GM18508 (cell line): ENCODE measurements at regions not wholly inside any gene's neighbourhood (a gene's known extent, or its start where the extent isn't known, plus 50 kb on each side); places are given as distances from the start of the nearest gene placed in this dataset.

Experiments
- ATAC-seq: cut with Tn5 transposase; IDR thresholded peaks from one replicate; pipeline ENCODE4 v1.9.1; 2021; ENCODE audit warnings: moderate number of reproducible peaks; ENCODE audit not compliant: insufficient read depth, unreplicated experiment

GRCh38 chr18:65336411-65336810 is 414.4 kb upstream of the CDH7 start:
- no peak for ATAC-seq

- no peak for ATAC-seq
These were observed 421.8 kb upstream of the CDH7 start for GRCh38 chr18:65329010-65329409.

DNA sequence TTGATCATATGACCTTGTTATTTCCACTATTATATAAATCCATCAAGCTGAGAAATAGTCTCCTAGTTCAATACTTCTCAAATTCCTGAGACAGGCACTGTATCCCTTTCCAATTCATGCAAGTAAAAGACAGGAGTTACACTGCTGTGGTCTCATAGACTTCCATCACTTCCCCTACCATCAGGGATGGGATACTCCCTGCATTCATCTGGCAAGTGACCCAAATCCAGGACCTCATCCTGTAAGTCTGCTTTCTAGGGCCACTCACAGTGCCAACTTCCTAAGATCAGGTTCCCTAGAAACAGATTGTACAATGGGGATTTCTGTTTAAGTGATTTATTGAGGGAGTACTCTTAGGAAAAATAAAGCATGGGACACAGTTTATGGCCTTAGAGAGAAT is 424.0 kb upstream of the CDH7 start:
- ATAC-seq: no peak

DNA sequence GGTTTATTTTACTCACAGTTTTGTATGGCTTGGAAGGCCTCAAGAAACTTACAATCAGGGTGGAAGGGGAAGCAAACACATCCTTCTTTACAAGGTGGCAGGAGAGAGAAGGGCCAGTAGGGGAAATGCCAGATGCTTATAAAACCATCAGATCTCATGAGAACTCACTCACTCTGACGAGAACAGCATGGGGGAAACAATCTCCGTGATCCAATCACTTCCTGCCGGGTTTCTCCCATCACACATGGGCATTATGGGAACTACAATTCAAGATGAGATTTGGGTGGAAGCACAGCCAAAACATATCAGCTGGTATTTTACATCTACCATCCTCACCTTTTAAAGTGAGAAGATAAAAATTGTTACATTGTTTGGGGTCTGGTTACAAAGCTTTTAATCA is 427.9 kb upstream of the CDH7 start:
- ATAC-seq: no peak

DNA sequence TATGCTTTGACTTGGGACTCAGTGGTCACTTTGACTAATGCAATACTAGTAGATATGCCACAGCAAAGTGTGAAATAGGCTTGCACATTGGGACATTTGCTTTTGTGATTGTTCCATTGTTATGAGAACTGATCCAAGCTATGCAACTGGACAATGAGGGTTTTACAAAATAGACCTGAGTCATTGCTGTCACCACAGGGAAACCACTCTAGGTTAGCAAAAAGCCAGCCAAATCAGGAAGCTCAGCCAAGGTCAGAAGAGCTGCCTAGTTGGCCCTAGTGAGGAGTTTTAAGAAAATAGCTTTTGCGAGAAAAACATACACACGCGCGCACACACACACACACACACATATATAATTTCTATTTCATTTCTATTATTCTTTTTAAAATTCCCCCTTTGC is 452.4 kb upstream of the CDH7 start:
- ATAC-seq: no peak

- no peak for ATAC-seq
These were observed 461.9 kb upstream of the CDH7 start for GRCh38 chr18:65288908-65289307.

DNA sequence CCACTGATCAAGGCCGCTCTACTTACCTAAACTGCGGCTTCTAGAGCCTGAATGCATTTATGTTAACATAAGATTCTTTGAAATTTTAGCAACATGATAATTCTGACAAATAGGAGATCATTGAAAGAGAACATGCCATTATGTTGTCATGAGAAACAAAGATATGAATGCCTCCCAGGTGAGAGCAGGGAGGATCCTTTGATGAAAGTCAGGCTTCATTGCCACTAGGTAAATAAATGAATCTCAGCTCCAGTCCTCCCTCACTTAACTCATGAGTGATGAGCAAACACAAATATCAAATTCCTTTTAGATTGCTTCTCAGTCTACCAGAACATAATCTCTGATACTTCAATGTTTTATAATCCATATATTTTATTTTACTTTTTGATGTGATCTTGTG is 463.2 kb upstream of the CDH7 start:
- ATAC-seq: no peak

DNA sequence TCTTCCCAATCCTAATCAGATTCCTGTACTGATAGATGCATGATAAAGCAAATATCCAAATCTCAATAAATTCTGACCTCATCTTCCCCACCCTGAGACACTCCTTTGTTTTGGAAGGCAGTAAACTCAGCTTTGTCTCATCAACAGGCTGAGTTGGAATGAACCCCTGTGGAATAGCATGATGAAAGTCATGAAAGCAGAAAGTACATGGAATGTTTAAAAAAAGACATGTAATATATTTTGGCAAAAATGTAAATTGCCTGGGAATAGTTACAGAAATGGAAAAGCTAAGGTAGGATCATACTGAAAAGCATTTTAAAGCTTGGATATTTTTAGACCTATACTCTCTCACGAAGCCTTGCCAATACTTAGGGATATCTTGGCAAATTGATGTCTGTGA is 468.7 kb upstream of the CDH7 start:
- no peak for ATAC-seq

- ATAC-seq: no peak
These were observed 471.0 kb upstream of the CDH7 start for GRCh38 chr18:65279668-65280305.

- no peak for ATAC-seq
These were observed 471.7 kb upstream of the CDH7 start for GRCh38 chr18:65278939-65279667.

- no peak for ATAC-seq
These were observed 481.4 kb upstream of the CDH7 start for GRCh38 chr18:65269375-65269774.

DNA sequence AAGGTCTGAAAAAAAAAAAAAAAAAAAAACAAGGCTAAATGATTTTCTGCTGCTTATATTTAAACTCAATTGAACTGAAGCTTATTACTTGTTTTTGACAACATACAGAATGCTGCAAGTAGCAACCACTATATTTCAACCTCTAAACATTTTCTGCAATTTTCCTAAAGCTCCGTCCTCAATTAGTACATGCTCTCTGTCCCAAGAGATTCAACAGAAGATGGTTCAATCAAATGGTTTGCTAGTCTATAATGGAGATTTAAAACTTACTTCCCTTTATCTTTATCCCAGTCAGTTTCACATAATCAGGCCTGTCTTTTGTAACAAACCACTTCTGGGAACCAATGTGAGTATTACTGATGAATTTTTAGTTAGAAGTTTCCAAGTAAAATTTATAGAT is 485.1 kb upstream of the CDH7 start:
- no peak for ATAC-seq

DNA sequence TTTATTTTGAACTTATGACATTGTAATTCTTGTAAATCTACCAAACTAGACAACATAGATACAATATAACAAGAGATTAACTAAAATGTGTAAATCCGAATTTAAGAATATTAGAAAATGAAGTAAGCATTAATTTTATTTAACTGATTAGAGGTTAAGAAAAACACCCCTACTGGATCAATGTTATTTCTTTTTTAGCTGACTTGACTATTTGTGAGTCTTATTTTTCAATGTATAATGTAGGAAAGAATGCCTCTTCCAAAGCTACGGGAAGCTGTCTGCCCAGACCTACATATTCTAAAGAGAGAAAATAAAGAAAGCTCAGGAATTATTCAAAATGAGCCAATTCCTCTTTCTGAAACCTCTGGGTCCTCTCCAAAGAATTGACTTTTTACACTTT is 490.8 kb upstream of the CDH7 start:
- no peak for ATAC-seq

DNA sequence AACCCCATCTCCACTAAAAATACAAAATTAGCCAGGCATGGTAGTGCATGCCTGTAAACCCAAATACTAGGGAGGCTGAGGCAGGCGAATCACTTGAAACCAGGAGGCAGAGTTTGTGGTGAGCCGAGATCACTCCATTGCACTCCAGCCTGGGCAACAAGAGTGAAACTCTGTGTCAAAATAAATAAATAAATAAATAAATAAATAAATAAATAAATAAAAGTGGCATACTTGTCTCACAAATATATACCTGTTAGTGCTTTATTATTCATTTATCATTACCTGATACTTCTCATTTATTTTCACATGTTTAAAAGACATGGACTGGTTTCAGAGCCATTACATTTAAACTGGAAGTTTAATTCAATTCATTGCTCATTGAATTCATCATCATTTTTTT is 491.4 kb upstream of the CDH7 start:
- ATAC-seq: no peak

- ATAC-seq: no peak
These were observed 493.7 kb upstream of the CDH7 start for GRCh38 chr18:65257149-65257548.

GRCh38 chr18:65255417-65255816 is 495.4 kb upstream of the CDH7 start:
- no peak for ATAC-seq

DNA sequence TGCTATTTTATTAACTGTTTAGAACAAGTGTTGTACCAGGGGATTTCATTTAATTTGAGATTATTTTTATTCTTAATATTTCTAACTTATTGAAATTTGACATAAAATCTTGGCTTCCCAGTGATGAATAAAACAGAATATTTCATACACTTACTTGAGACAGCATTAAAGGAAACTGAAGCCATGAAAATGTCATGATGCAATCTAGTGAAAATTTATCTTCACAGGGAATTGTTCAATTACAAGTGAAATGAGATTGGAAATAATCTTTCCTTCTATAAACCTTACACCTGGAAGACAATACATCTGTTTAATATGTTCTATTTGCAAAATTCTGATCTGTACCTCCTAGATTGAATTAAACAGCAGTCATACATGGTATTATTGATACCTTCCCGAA is 511.0 kb upstream of the CDH7 start:
- ATAC-seq: no peak

DNA sequence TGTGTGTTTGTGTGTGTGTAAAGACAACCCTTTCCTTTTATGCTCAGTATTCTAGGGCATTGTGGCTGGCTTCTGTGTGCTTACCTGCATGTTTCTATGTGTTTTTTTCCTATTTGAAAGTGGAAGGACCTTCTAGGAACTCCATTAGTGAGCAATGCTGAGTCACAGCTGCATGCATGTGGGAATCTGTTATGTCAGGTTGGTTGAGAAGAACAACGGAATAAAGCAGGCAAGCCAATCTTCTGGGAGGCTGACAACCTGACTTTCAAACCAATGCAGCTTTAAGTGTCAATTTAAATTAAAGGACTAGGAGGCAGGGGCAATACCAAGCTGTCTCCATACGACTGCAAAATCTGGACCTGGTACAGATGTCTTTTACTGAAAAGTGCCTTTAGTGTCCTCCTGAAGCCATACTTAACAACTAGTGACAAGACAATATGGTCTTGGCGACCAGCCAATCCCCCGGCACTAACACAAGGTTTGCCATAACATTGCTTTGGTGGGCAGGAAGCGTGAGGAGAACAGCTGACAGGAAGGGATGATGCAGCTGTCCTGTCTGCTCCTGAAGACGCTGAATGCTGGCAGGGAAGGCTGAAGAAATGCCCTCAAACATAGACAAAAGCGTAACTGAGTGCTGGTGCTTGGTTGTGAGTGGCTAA is 514.7 kb upstream of the CDH7 start:
- no peak for ATAC-seq

- ATAC-seq: no peak
These were observed 520.5 kb upstream of the CDH7 start for GRCh38 chr18:65230311-65230710.

DNA sequence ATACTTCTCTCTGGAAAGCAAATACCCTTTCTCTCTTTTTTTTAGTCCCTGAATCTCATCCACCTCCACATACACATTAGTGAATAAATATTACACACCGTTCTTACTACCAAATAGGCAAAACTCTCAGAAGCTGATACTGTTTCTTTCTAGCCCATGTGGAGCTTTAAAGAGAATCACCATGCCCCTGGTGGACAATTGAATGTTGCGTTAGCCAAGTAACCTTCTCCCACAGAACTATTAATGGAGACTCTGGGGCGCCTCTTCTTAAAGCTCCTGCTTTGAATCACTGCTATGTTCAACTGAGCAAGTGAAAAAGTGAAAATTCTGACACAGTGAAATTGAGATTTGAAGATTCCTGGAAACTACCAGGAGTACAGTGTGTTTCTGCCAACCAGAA is 522.8 kb upstream of the CDH7 start:
- ATAC-seq: no peak

- no peak for ATAC-seq
These were observed 529.1 kb upstream of the CDH7 start for GRCh38 chr18:65221736-65222135.

- no peak for ATAC-seq
These were observed 529.7 kb upstream of the CDH7 start for GRCh38 chr18:65221115-65221514.
